ENCODE measurements at regions not wholly inside any gene's neighbourhood (a gene's known extent, or its start where the extent isn't known, plus 50 kb on each side); places are given as distances from the start of the nearest gene placed in this dataset.

- intact Hi-C loops (cut with DNase I): no loop called here
- DNase-seq: no peak
Measured at GRCh38 chr18:27899893-27900292, 277.0 kb downstream of the CDH2 start.

GRCh38 chr18:27894746-27895145, 282.2 kb downstream of the CDH2 start:
- DNase-seq: no peak
- intact Hi-C loops (cut with DNase I): no loop called here

- intact Hi-C loops (cut with DNase I): no loop called here
- no peak for DNase-seq
Measured at GRCh38 chr18:27887711-27888495, 289.0 kb downstream of the CDH2 start.

GRCh38 chr18:27887287-27887686, 289.6 kb downstream of the CDH2 start:
- intact Hi-C loops (cut with DNase I): no loop called here
- no peak for DNase-seq

- intact Hi-C loops (cut with DNase I): no loop called here
- no peak for DNase-seq
Measured at GRCh38 chr18:27879540-27879939, 297.4 kb downstream of the CDH2 start.

GRCh38 chr18:27871726-27872125, 305.2 kb downstream of the CDH2 start:
- intact Hi-C loops (cut with DNase I): no loop called here
- DNase-seq: no peak

GRCh38 chr18:27869735-27870134, 307.2 kb downstream of the CDH2 start:
- DNase-seq: no peak
- intact Hi-C loops (cut with DNase I): no loop called here

GRCh38 chr18:27865431-27865830, 311.5 kb downstream of the CDH2 start:
- no peak for DNase-seq
- intact Hi-C loops (cut with DNase I): no loop called here

- intact Hi-C loops (cut with DNase I): no loop called here
- DNase-seq: no peak
Measured at GRCh38 chr18:27863780-27864430, 313.0 kb downstream of the CDH2 start.

- no peak for DNase-seq
- intact Hi-C loops (cut with DNase I): no loop called here
Measured at GRCh38 chr18:27862041-27862682, 314.8 kb downstream of the CDH2 start.

- intact Hi-C loops (cut with DNase I): no loop called here
Measured at GRCh38 chr18:27861539-27861938, 315.4 kb downstream of the CDH2 start.

GRCh38 chr18:27860701-27861107, 316.2 kb downstream of the CDH2 start:
- intact Hi-C loops (cut with DNase I): no loop called here
- no peak for DNase-seq

More at GRCh38 chr18:27861539-27861938, 315.4 kb downstream of the CDH2 start:
- no peak for DNase-seq

GRCh38 chr18:27860011-27860410, 316.9 kb downstream of the CDH2 start:
- DNase-seq: no peak
- intact Hi-C loops (cut with DNase I): no loop called here

GRCh38 chr18:27856820-27857219, 320.1 kb downstream of the CDH2 start:
- DNase-seq: no peak
- intact Hi-C loops (cut with DNase I): no loop called here

GRCh38 chr18:27855486-27855885, 321.4 kb downstream of the CDH2 start:
- intact Hi-C loops (cut with DNase I): no loop called here
- no peak for DNase-seq

- intact Hi-C loops (cut with DNase I): no loop called here
- DNase-seq: no peak
Measured at GRCh38 chr18:27854631-27855030, 322.3 kb downstream of the CDH2 start.

GRCh38 chr18:27848336-27848735, 328.6 kb downstream of the CDH2 start:
- intact Hi-C loops (cut with DNase I): no loop called here
- DNase-seq: no peak

- DNase-seq: no peak
- intact Hi-C loops (cut with DNase I): no loop called here
Measured at GRCh38 chr18:27847412-27847811, 329.5 kb downstream of the CDH2 start.

GRCh38 chr18:27845897-27846296, 331.0 kb downstream of the CDH2 start:
- intact Hi-C loops (cut with DNase I): no loop called here
- no peak for DNase-seq

GRCh38 chr18:27843783-27844777, 332.9 kb downstream of the CDH2 start:
- intact Hi-C loops (cut with DNase I): no loop called here
- DNase-seq: no peak
